Spleen (tissue), 11 donors: ENCODE measurements at regions not wholly inside any gene's neighbourhood (a gene's known extent, or its start where the extent isn't known, plus 50 kb on each side); places are given as distances from the start of the nearest gene placed in this dataset.

ENCODE experiments used
- DNase-seq: peaks from one replicate; pipeline ENCODE4 v3.0.0-alpha.2; 2020
- H3K27ac ChIP-seq, 8 donors: fragments of 200-600 bp; sonication (generic) in 7 of 8; 1 replicate in 4 of 8; 2 replicates in 4 of 8; pipeline versions ENCODE4 v1.5.0 to v1.8.0; 2016 to 2021; ENCODE audit warnings: inconsistent platforms in 4 of 8, mild to moderate bottlenecking in 4 of 8, moderate library complexity in 1 of 8
- H3K27me3 ChIP-seq, 7 donors: fragments of 200-600 bp; sonication (generic) in 6 of 7; replicated peaks in 1 of 7; 1 replicate in 4 of 7; 2 replicates in 3 of 7; pipeline versions ENCODE4 v1.5.0 to v1.8.0; 2016 to 2021; ENCODE audit warnings: inconsistent platforms in 3 of 7, mild to moderate bottlenecking in 1 of 7
- H3K36me3 ChIP-seq, 6 donors: fragments of 200-600 bp; sonication (generic) in 5 of 6; 1 replicate in 4 of 6; 2 replicates in 2 of 6; pipeline versions ENCODE4 v1.5.0 to v1.8.0; 2016 to 2021; ENCODE audit warnings: inconsistent platforms in 2 of 6
- H3K4me1 ChIP-seq, 6 donors: fragments of 200-600 bp; sonication (generic) in 5 of 6; 1 replicate in 3 of 6; 2 replicates in 3 of 6; pipeline versions ENCODE4 v1.5.0 to v1.8.0; 2016 to 2021; ENCODE audit warnings: inconsistent platforms in 3 of 6
- H3K4me3 ChIP-seq, 8 donors: fragments of 200-600 bp; sonication (generic) in 7 of 8; 1 replicate in 4 of 8; 2 replicates in 4 of 8; pipeline versions ENCODE4 v1.5.0 to v1.8.0; 2016 to 2021; ENCODE audit warnings: inconsistent platforms in 4 of 8, mild to moderate bottlenecking in 4 of 8, moderate library complexity in 2 of 8
- H3K9me3 ChIP-seq, 8 donors: fragments of 200-600 bp; sonication (generic) in 7 of 8; 1 replicate in 4 of 8; 2 replicates in 4 of 8; pipeline versions ENCODE4 v1.5.0 to v1.8.0; 2016 to 2021; ENCODE audit warnings: inconsistent platforms in 4 of 8
- CTCF ChIP-seq, 11 experiments: fragments of 200-600 bp in 7 of 11; fragments of 450-650 bp in 4 of 11; sonication (generic) in 4 of 11; IDR thresholded peaks in 8 of 11; conservative IDR thresholded peaks in 3 of 11; 1 replicate in 7 of 11; 2 replicates in 4 of 11; pipeline versions ENCODE4 v1.4.0 to v1.8.0; 2016 to 2021; ENCODE audit warnings: antibody characterized with exemption in 11 of 11, inconsistent platforms in 4 of 11, mild to moderate bottlenecking in 1 of 11
- POLR2A ChIP-seq, 3 donors: fragments of 450-650 bp; IDR thresholded peaks; one replicate each; pipeline ENCODE4 v1.5.1; 2017; ENCODE audit warnings: antibody characterized with exemption in 3 of 3, mild to moderate bottlenecking in 1 of 3
- POLR2AphosphoS5 ChIP-seq, 3 donors: sonication (generic); formaldehyde crosslinking; IDR thresholded peaks; one replicate each; pipeline ENCODE4 v1.5.1; 2017; ENCODE audit warnings: antibody characterized with exemption in 3 of 3
- WGBS, 5 donors: extraction: QIAGEN DNeasy Blood & Tissue Kit in 3 of 5; methylation state at CpG; one replicate each; pipeline versions ENCODE4 v1.1.5 to v1.1.7; 2013 to 2018; 5-methylcytosine and 5-hydroxymethylcytosine counted together
- intact Hi-C: fragments of 100-400 bp; cut with DNase I; formaldehyde crosslinking; loops from one replicate; pipeline ENCODE4 v1.15.0; 2023; ENCODE audit warnings: low total_unique reads
- donor health status: healthy with polysubstance abuse.
- donor health status: DM: no; HTN: no; CAD: no; lungs with moderate emphysema.
- donor health status: DM: no; HTN: no; CAD: no.
- donor health status: Bipolar disorder and iron deficiency.
- donor health status: healthy.
- donor health status: DM: no; HTN: no; CAD: no.
- donor health status: DM: yes; HTN: yes; CAD: no.

GRCh38 chr4:64588507-64588906 is 179.3 kb upstream of the TECRL start:
- H3K4me3 ChIP-seq = no peak overlapping the region
- no peak for DNase-seq
- H3K27ac ChIP-seq = no peak overlapping the region
- no peaks in the 10 kb centered on the region for H3K27me3 ChIP-seq
- H3K9me3 ChIP-seq = peaks cover 0 to 21% (median 16%) of the 10 kb centered on the region in 8 donors
- intact Hi-C loops = no loop called here
- 81 to 90% (median 85%) methylated on average over 5 of the region's 5 CpGs for WGBS, 5 donors
- H3K4me1 ChIP-seq = no peaks in the 10 kb centered on the region
- no peak for TF ChIP-seq POLR2A (IDR thresholded peaks at IDR 0.05)
- no peak for TF ChIP-seq POLR2AphosphoS5 (IDR thresholded peaks at IDR 0.05)
- H3K36me3 ChIP-seq = no peaks in the 10 kb centered on the region

GRCh38 chr4:64584981-64585557 is 175.8 kb upstream of the TECRL start:
- WGBS, 5 donors = 30 to 32% (median 31%) methylated on average over 6 of the region's 6 CpGs

GRCh38 chr4:64584125-64584524 is 174.9 kb upstream of the TECRL start:
- DNase-seq = no peak
- 72 to 90% (median 79%) methylated on average over 4 of the region's 4 CpGs for WGBS, 5 donors
- Histone ChIP-seq H3K4me1 (no peaks in the 10 kb centered on the region), H3K27ac (no peak overlapping the region), H3K36me3 (no peaks in the 10 kb centered on the region), H3K27me3 (no peaks in the 10 kb centered on the region), H3K9me3 (peaks cover 0 to 3% (median under 1%) of the 10 kb centered on the region in 8 donors), H3K4me3 (no peak overlapping the region)
- intact Hi-C loops = no loop called here
- TF ChIP-seq POLR2A (IDR thresholded peaks at IDR 0.05) (no peak), POLR2AphosphoS5 (IDR thresholded peaks at IDR 0.05) (no peak), CTCF (IDR thresholded peaks at IDR 0.05 in 8 of 11, conservative IDR thresholded peaks at IDR 0.05 in 3 of 11) (no peak)

More at GRCh38 chr4:64584981-64585557, 175.8 kb upstream of the TECRL start:
- H3K4me3 ChIP-seq = no peak overlapping the region
- no peaks in the 10 kb centered on the region for H3K36me3 ChIP-seq
- TF ChIP-seq POLR2AphosphoS5 (IDR thresholded peaks at IDR 0.05) (no peak), POLR2A (IDR thresholded peaks at IDR 0.05) (no peak), CTCF (IDR thresholded peaks at IDR 0.05 in 8 of 11, conservative IDR thresholded peaks at IDR 0.05 in 3 of 11) (peak in 6 of 11 experiments; percentile 15 to 57 (median 47))
- no peaks in the 10 kb centered on the region for H3K27me3 ChIP-seq
- H3K27ac ChIP-seq = no peak overlapping the region
- H3K4me1 ChIP-seq = no peaks in the 10 kb centered on the region
- H3K9me3 ChIP-seq = peaks cover 0 to 12% (median 9%) of the 10 kb centered on the region in 8 donors
- intact Hi-C loops = no loop called here
- no peak for DNase-seq

GRCh38 chr4:64582492-64582891 is 173.2 kb upstream of the TECRL start:
- H3K27ac ChIP-seq = no peak overlapping the region
- no peaks in the 10 kb centered on the region for H3K27me3 ChIP-seq
- no peaks in the 10 kb centered on the region for H3K36me3 ChIP-seq
- no peak for DNase-seq
- H3K4me1 ChIP-seq = no peaks in the 10 kb centered on the region
- intact Hi-C loops = no loop called here
- H3K9me3 ChIP-seq = no peaks in the 10 kb centered on the region
- WGBS, 5 donors = 61 to 74% (median 65%) methylated on average over 3 of the region's 3 CpGs
- H3K4me3 ChIP-seq = no peak overlapping the region
- TF ChIP-seq POLR2AphosphoS5 (IDR thresholded peaks at IDR 0.05) (no peak), POLR2A (IDR thresholded peaks at IDR 0.05) (no peak), CTCF (IDR thresholded peaks at IDR 0.05 in 8 of 11, conservative IDR thresholded peaks at IDR 0.05 in 3 of 11) (no peak)
